HG03439 (cell line): ENCODE measurements at regions not wholly inside any gene's neighbourhood (a gene's known extent, or its start where the extent isn't known, plus 50 kb on each side); places are given as distances from the start of the nearest gene placed in this dataset.

Experiments used
- ATAC-seq: cut with Tn5 transposase; IDR thresholded peaks from one replicate; pipeline ENCODE4 v1.9.1; 2021; ENCODE audit warnings: mild to moderate bottlenecking, moderate library complexity; ENCODE audit not compliant: unreplicated experiment

DNA sequence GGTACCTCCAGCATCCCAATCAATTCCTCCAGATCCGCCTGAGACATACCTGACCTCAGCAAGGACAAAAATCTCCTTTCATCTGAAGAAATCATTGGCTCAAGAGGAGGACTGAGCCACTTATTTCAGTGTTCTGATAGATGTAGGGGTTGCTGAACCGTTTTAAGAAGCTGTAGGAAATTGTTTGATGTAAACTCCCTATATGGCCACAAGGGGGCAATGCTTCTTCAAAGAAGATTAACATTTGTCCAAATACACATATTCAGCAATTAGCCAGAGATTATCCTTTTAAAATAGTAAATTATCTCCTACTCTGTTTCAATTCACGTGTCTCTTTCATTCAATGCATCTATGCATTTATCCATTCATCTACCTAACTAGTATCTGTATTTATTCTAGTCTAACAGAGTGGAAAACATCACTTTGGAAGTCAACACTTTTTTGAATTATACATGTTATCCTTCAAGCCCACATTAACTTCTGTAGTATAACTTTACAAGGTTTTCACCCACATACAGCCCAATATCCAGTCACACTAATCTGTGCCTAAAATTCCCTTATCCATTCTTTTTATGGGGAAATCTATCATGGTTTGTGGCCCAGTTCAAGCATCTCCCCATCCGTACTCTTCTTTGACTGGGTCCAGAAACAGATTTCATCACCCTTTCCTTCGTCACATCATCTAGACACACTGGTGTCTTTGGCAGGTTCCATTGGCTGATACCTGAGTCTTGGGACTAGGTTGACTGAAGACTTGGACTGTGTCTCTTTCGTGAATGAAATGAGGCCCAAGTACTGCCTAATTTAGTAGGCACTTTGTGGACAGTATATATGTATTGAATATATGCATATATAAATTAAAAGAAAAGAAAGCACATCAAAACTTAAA, 411.0 kb upstream of the OR4E1 start:
- ATAC-seq = no peak

DNA sequence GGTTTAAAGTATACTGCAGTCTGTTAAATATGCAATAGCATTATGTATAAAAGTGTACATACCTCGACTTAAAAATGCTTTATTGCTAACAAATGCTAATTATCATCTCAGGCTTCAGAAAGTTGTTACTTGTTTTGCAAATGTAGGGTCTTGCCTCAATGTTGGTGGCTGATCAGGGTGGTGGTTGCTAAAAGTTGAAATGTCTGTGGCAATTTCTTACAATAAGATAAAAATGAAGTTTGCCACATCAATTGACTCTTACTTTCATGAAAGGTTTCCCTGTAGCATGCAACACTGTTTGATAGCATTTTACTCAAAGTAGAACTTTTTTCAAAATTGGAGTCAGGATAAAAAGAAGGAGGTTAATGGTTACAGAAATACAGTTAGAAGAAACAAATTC, 407.7 kb upstream of the OR4E1 start:
- no peak for ATAC-seq

DNA sequence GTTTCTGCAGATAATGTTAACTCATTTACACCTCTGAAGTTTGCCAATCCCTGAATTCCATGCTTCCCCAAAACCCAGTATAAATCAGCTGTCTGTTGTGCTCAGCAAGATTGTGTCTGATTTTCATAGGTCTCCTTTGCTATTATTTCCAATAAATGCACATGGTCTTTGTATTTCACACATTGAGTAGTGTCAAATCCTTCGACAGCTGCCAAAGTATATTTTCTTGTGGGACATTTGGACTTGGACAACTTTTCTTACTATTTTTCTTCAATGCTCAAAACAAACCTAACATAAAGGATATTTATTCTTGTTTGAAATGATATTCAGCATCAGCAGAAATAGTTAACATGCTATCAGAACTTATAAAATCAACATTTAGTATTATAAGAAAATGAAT, 406.1 kb upstream of the OR4E1 start:
- no peak for ATAC-seq

DNA sequence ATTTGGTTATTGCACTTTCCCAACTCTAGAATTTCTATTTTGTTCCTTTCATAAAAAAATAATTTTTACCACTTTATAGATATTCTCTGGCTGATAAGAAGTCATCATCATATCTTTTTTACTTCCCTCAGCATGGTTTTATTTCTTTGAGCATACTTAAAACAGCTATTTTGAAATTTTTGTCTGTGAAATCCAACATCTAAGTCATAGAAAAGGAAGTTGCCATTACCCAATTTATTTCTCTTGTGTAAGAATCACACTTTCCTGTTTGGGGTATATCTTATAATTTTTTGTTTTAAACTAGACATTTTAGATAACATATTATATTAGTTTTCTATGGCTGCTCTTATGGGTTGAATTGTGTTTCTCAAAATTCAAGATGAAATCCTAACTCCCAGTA, 400.2 kb upstream of the OR4E1 start:
- ATAC-seq = no peak

DNA sequence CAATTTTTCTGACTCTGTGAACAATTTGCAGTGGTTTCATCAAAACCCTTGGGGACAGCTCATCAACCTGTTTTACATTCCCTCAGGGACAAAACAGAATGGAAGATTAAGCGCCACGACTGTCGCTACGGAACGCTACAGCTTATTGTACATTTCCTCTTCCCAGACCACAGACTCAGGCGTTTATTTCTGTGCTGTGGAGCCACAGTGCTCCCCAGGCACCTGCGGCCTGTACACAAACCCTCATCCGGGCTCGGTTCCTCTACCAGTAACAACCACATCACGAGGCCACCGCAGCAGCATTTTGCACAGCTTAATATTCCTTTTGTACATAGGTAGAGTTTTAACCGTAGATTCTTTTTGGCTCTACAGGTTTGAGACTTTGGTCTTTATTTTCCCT, 397.4 kb upstream of the OR4E1 start:
- ATAC-seq = peak; percentile 76

DNA sequence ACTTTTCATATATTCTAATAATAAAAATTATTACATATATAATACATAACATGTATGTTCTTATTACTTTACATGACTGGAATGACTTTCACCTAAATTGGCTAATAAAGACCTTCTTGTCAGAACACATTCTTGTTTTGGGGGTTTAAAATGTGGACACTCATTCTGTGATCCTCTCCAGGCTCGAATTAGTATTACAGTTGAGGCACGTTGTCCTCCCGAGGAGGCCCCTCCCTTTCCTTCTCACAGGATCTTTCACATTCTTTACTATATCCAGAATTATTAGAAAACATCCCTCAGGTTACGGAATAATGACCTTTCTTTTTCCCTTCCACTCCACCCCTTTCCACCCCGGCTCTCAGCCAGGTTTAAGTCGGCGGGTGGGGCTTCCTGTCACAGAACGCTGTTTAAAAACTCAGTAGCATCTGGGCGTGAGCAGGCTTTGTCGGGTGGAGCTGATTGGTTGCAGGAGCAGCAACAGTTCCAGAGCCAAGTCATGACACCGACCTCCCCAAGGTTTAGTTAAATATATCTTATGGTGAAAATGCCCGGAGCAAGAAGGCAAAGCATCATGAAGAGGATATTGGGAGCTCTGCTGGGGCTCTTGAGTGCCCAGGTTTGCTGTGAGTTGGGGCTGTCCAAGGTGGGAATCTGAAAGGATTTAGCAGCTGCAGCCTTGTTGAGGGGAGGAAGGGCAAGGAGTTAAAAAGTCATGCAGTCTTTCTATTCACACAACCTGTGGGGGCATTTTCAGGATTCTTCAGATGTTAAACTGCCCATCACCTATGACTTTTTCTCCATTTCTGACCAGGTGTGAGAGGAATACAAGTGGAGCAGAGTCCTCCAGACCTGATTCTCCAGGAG, 396.7 kb upstream of the OR4E1 start:
- peak; percentile 35 for ATAC-seq

DNA sequence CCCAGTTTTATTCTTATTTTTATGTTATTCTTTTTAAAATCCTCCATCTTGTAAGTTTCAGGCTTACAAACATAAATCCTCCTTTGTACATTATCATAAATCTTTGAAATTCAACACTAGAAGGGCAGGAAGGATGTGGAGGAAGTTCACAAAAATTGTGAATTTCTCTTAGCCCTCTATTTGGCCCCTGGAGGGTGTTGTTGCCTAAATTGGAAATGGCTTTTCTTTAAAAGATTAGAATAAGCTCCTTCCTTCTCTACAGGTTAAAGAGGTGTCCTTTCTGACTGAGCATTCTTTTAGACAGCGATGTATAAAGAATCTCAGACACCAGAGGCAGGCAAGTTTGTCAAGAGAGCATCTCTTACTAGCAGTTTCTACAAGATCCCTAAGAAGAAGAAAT, 391.7 kb upstream of the OR4E1 start:
- ATAC-seq = no peak

DNA sequence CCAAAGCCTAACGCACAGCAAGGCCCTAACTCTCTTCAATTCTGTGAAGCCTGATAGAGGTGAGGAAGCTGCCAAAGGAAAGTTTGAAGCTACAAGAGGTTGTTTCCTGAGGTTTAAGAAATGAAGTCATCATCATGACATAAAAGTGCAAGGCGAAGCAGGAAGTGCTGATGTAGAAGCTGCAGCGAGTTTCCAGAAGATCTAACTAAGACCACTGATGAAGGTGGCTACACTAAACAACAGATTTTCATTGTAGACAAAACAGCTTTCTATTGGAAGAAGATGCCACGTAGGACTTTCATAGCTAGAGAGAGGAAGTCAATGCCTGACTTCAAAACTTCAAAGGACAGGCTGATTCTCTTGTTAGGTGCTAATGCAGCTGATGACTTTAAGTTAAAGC, 385.6 kb upstream of the OR4E1 start:
- no peak for ATAC-seq

DNA sequence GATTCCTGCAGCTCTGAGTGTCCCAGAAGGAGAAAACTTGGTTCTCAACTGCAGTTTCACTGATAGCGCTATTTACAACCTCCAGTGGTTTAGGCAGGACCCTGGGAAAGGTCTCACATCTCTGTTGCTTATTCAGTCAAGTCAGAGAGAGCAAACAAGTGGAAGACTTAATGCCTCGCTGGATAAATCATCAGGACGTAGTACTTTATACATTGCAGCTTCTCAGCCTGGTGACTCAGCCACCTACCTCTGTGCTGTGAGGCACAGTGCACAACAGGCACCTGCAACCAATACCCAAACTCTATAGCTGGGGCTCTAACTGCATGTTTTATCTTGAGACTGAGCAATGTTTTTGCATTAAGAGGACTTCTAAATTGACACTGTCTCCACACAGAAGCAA, 379.2 kb upstream of the OR4E1 start:
- no peak for ATAC-seq

DNA sequence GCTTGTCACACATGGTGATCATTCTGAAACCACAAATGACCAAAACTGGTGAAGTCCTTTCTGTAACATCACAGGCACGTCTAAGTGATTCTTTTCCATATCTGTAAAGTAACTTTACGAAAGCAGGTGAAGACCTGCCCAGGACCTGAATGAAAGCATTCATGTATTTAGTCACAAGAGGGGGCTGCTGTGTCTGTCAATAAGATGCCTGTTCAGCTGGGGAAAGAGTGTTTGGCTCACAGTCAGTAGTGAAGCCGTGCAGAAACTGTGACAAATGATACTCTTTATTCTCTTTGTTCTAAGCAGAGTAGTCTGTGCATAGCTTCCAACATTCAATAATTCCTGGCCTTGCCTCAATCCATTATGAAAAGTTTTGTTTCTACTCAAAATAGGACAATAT, 373.5 kb upstream of the OR4E1 start:
- ATAC-seq = no peak

DNA sequence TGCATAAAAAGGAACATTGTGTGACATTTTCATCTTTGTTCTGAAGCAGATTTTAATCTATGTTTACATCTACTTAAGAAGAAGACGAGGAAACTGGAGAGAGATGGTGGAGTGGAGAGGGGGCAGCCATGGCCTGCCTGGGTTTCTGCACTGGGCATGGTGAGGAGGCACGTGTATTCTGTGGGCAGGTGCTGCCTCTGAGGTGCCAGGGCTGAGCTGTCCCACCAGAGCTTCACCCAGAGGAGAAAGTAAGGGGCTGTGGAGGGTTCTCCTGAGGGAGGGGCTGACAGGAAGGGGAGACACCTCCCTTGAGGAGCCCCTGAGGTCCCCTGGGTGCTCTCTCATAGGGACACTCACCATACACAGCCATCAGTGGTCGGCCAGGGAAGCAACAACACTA, 372.4 kb upstream of the OR4E1 start:
- no peak for ATAC-seq

DNA sequence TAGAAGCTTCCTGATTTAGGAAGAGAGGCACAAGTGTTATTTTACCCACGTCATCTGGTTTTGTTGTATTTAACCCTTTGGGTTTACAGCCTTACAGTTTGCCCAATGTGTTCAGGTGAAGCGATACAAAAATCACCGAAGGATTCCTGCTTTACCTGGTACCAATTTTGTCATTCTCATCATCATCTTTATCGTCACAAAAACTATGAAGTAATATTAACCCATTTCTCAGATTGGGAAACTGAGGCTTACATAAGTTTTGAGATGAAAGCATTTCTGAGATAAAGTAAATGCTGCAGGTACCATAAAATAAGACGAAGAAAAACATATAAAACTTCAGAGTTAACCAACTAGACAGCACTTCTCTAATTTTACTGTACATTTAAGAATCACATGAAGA, 370.6 kb upstream of the OR4E1 start:
- no peak for ATAC-seq

DNA sequence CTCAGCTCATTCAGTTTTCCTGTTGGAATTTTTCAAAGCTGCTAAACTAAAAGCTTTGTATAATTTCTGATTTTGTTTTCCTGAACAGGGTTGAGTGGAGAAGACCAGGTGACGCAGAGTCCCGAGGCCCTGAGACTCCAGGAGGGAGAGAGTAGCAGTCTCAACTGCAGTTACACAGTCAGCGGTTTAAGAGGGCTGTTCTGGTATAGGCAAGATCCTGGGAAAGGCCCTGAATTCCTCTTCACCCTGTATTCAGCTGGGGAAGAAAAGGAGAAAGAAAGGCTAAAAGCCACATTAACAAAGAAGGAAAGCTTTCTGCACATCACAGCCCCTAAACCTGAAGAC, 367.1 kb upstream of the OR4E1 start:
- no peak for ATAC-seq

DNA sequence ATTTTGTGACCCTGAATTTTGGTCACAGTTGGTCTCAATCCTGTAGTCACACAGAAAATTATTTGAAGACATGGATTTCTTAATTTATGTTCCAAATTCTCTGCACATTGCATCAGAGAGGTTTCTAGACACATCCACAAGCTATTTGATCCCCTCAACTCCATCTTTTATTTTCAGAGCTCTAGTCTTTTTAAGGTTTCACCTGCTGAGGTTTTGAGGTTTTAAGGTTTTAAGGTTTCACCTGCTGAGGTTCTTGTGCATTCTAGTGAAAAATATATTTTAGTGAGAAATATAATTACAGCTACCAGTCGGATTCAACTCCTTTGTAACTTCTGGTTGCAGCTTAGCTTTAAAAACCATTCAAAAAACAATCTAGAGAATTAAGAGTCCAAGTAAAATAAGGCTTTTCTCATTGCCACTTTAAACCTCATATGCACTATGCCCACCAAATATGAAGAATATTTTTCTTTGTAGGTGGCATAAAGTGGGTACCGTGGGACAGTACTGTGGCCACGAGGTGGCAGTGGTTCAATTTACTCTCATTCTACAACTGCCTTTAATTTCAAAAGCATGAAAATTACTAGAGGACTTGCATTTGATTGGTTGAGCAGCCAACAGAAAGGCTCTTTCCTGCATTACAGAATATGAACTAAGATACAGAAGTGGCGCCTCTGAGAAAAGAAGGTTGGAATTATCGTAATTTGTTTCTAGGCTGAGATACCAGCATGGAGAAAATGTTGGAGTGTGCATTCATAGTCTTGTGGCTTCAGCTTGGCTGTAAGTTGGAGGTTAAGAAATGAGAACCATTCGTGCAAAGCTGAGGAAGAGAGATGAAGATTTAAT, 366.5 kb upstream of the OR4E1 start:
- no peak for ATAC-seq

DNA sequence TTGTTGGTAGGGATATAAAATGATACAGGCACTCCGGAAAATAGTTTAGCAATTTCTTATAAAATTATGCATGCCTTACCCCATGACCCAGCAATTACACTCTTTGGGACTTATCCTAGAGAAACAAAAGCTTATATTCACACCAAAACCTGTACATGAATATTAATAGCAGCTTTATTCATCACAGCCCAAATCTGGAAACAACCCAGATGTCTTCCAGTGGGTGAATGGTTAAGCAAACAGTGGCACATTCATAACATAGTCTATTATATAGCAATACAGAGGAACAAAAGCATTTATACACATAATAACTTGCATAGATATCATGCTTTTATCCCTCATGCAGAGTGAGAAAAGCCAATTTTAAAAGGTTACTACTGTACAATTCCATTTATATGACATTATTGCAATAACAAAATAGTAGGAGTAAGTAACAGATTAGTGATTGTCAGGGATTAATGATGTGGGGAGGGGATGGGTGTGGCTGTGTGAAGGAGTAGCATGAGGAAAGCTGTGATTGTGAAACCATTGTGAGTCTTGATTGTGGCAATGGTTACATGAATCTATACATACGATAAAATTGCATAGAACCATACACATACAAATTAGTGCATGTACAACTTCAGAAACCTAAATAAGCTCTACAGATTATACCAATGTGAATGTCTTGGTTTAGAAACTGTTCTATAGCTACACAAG, 363.1 kb upstream of the OR4E1 start:
- ATAC-seq = no peak

DNA sequence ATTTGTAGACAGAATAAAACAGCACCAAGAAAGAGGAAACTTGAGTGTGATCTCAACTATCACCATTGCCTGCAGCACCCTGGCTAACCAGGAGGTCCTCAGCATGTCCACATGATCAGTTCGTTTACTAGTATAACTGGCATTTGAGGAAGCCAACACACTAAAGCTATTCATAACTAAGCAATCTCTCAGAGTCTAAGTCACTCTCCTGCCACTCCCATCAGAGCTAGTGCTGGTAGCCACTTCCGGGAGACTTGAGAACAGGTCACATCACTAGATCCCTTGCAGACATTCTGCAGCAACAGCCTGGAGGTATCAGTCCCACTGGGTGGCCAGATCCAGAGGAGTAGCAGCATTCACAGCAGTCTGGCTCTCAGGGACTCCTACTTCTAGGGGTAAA, 352.9 kb upstream of the OR4E1 start:
- no peak for ATAC-seq

DNA sequence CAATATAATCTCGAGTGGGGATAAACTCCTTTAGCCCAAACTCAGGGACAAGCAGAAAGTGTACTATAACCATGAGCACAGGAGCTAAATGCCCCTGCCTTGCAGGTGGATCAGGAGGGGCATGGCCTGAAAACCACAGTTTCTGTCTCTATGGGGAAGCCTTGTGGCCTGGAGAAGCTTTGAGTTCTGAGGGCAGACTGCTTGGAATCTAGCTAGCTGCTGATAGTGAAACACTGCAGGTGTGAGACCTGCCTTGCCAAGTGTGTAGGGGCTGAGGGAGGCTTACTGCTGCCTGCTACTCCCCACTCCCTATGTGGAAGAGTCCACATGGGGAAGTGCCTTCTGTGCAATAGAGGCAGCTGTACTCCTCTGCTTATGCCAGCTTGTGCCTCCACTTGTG, 352.3 kb upstream of the OR4E1 start:
- ATAC-seq = no peak

DNA sequence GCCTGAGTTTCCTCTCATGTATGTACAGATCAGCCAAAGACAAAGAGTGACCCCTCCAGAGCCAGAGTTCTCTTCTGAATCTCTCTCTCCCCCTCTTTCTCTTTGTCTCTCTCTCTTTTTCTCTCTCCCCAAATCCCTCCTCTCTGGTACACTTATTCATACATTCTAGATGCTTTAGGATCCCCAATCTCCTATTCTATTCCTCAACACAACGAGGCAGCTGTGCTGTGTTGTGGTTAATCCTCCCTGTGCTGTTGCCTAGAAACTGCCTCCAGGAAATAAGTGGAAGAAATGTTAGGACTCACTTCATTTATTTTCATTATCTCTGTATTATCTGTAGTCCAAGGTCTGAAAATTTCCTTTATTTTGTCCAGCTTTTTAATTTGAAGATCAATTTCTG, 350.5 kb upstream of the OR4E1 start:
- no peak for ATAC-seq

DNA sequence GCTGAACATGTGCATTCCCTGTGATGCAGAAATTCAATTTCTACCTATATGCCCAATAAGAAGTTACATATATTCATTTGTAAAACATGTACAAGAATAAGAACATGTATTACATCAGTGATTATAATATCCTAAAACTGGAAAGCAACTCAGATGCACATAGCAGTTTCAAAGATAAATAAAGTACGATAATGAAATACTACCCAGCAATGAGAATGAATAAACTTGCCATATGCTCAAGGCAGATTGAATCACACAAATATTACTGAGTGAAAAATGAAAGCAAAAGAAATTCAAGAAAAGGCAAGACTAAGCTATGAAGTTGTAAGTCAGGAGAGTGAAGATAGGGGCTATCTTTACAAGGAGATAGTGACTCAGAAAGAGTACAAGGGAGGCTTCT, 345.3 kb upstream of the OR4E1 start:
- no peak for ATAC-seq

DNA sequence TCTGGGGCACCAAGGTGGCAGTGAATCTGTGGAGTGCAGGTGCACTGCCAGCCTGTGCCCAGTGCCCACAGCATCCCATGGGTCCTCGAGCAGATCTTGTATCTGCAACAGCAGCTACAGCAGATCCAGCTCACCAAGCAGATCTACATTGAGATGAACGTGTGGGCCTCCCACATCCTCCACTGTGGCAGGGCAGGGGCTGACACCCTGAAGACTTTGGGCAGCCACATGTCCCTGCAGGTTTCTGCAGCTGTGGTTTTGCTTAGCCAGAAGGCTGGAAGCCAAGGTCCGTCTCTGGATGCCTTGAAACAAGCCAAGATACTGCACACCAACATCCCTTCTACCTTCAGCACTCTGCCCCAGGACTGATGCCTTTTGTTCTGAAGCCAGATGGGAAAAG, 338.8 kb upstream of the OR4E1 start:
- no peak for ATAC-seq

DNA sequence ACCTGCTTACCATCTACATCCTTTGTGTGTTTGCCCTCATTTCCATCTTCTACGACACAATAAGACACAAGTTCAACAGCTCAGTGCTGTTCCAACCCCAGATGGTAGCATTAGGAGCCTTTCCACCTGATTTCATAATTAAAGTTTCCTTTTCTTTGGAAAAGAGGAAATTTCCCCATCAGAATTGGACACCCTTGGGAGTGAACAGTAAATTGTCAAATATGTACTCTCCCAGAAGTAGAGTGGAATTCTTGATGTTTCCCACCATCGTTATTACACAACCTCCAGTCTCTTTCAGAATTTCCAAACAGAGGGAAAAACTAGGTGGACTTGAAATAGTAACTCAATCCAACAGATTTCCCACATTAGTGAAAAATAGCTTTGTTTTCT, 337.6 kb upstream of the OR4E1 start:
- ATAC-seq = no peak
